Activated T-cell treated with anti-CD3 and anti-CD28 coated beads, Interleukin-2, amount 50 U/mL, for 24 hours (primary cell): ENCODE measurements at regions not wholly inside any gene's neighbourhood (a gene's known extent, or its start where the extent isn't known, plus 50 kb on each side); places are given as distances from the start of the nearest gene placed in this dataset.
"Not testable (repeated sequence)": the region's sequence is repeated elsewhere in the genome, so short reads cannot be mapped to it uniquely, and the experiment has no call there.

ENCODE experiments used
- DNase-seq: peaks from one replicate; pipeline ENCODE4 v3.0.0-alpha.2; 2020
- H3K27ac Mint-ChIP-seq: 2 replicates; pipeline ENCODE4 v1.8.0; 2020; ENCODE audit warnings: mild to moderate bottlenecking, mixed read lengths
- H3K27me3 Mint-ChIP-seq: 2 replicates; pipeline ENCODE4 v1.8.0; 2020; ENCODE audit warnings: mixed read lengths
- H3K36me3 Mint-ChIP-seq: 2 replicates; pipeline ENCODE4 v1.8.0; 2020; ENCODE audit warnings: low read depth, mixed read lengths
- H3K4me1 Mint-ChIP-seq: 2 replicates; pipeline ENCODE4 v1.8.0; 2020; ENCODE audit warnings: low read depth, mixed read lengths
- H3K4me3 Mint-ChIP-seq: 2 replicates; pipeline ENCODE4 v1.8.0; 2020; ENCODE audit warnings: mild to moderate bottlenecking, moderate library complexity, mixed read lengths
- H3K9me3 Mint-ChIP-seq: 2 replicates; pipeline ENCODE4 v1.8.0; 2020; ENCODE audit warnings: mixed read lengths

- H3K4me1 Mint-ChIP-seq: no peaks in the 10 kb centered on the region
- no peak overlapping the region for H3K4me3 Mint-ChIP-seq
- no peak overlapping the region for H3K27ac Mint-ChIP-seq
- H3K36me3 Mint-ChIP-seq: no peaks in the 10 kb centered on the region
- no peaks in the 10 kb centered on the region for H3K9me3 Mint-ChIP-seq
- no peaks in the 10 kb centered on the region for H3K27me3 Mint-ChIP-seq
- DNase-seq: no peak
Measured at GRCh38 chr3:102356506-102356905, 78.3 kb upstream of the ZPLD1 start.

- not testable (repeated sequence) for H3K27ac Mint-ChIP-seq, DNase-seq, H3K27me3 Mint-ChIP-seq, H3K4me1 Mint-ChIP-seq, H3K4me3 Mint-ChIP-seq, H3K9me3 Mint-ChIP-seq, H3K36me3 Mint-ChIP-seq
Measured at GRCh38 chr3:102357313-102357712, 77.5 kb upstream of the ZPLD1 start.

GRCh38 chr3:102360183-102360860 lies 74.5 kb upstream of the ZPLD1 start:
- H3K27me3 Mint-ChIP-seq: no peaks in the 10 kb centered on the region
- DNase-seq: no peak
- H3K27ac Mint-ChIP-seq: no peak overlapping the region
- H3K4me1 Mint-ChIP-seq: no peaks in the 10 kb centered on the region
- peaks cover 13% of the 10 kb centered on the region for H3K9me3 Mint-ChIP-seq
- no peaks in the 10 kb centered on the region for H3K36me3 Mint-ChIP-seq
- no peak overlapping the region for H3K4me3 Mint-ChIP-seq

GRCh38 chr3:102361101-102361500 lies 73.7 kb upstream of the ZPLD1 start:
- no peaks in the 10 kb centered on the region for H3K4me1 Mint-ChIP-seq
- H3K4me3 Mint-ChIP-seq: no peak overlapping the region
- peaks cover 13% of the 10 kb centered on the region for H3K9me3 Mint-ChIP-seq
- no peak overlapping the region for H3K27ac Mint-ChIP-seq
- no peaks in the 10 kb centered on the region for H3K27me3 Mint-ChIP-seq
- DNase-seq: no peak
- no peaks in the 10 kb centered on the region for H3K36me3 Mint-ChIP-seq

- not testable (repeated sequence) for H3K36me3 Mint-ChIP-seq, H3K4me3 Mint-ChIP-seq, H3K27ac Mint-ChIP-seq, DNase-seq, H3K27me3 Mint-ChIP-seq, H3K4me1 Mint-ChIP-seq
- peaks cover 20% of the 10 kb centered on the region for H3K9me3 Mint-ChIP-seq
Measured at GRCh38 chr3:102366116-102366515, 68.7 kb upstream of the ZPLD1 start.

GRCh38 chr3:102374863-102375634 lies 59.8 kb upstream of the ZPLD1 start:
- Mint-ChIP-seq H3K36me3 (no peaks in the 10 kb centered on the region), H3K9me3 (no peaks in the 10 kb centered on the region), H3K4me3 (no peak overlapping the region), H3K4me1 (no peaks in the 10 kb centered on the region), H3K27ac (no peak overlapping the region), H3K27me3 (peaks cover 3% of the 10 kb centered on the region)
- no peak for DNase-seq

GRCh38 chr3:102378216-102378615 lies 56.6 kb upstream of the ZPLD1 start:
- no peaks in the 10 kb centered on the region for H3K9me3 Mint-ChIP-seq
- no peaks in the 10 kb centered on the region for H3K4me1 Mint-ChIP-seq
- DNase-seq: no peak
- H3K36me3 Mint-ChIP-seq: no peaks in the 10 kb centered on the region
- no peaks in the 10 kb centered on the region for H3K27me3 Mint-ChIP-seq
- no peak overlapping the region for H3K27ac Mint-ChIP-seq
- H3K4me3 Mint-ChIP-seq: no peak overlapping the region

GRCh38 chr3:102382201-102382600 lies 52.6 kb upstream of the ZPLD1 start:
- not testable (repeated sequence) for H3K36me3 Mint-ChIP-seq, H3K4me1 Mint-ChIP-seq, DNase-seq, H3K9me3 Mint-ChIP-seq, H3K4me3 Mint-ChIP-seq, H3K27me3 Mint-ChIP-seq, H3K27ac Mint-ChIP-seq
